ENCODE measurements at regions not wholly inside any gene's neighbourhood (a gene's known extent, or its start where the extent isn't known, plus 50 kb on each side); places are given as distances from the start of the nearest gene placed in this dataset.

GRCh38 chr7:91330866-91331265 is 66.6 kb downstream of the FZD1 start:
- Histone ChIP-seq H3K36me3 (ENCODE audit: control insufficient read depth in 2 of 2, insufficient read depth in 2 of 2, low read length in 1 of 2) (no peaks in the 10 kb centered on the region), H3K4me2 (ENCODE audit: control insufficient read depth, insufficient read depth) (no peak overlapping the region), H3K9ac (ENCODE audit: control insufficient read depth, insufficient read depth, low read length) (no peak overlapping the region), H4K20me1 (ENCODE audit: control insufficient read depth, insufficient read depth) (no peaks in the 10 kb centered on the region), H3K9me3 (replicated peaks; ENCODE audit: control insufficient read depth, insufficient read depth, low read length) (no peaks in the 10 kb centered on the region), H3K79me2 (ENCODE audit: control insufficient read depth, insufficient read depth, low read length) (no peaks in the 10 kb centered on the region), H3K27me3 (replicated peaks in 1 of 2; ENCODE audit: control insufficient read depth in 2 of 2, insufficient read depth in 2 of 2, low read length in 1 of 2) (no peaks in the 10 kb centered on the region), H2AFZ (ENCODE audit: control insufficient read depth, low read depth, low read length) (no peak overlapping the region), H3K4me3 (no peak overlapping the region), H3K4me1 (ENCODE audit: control insufficient read depth, insufficient read depth, low read length) (no peaks in the 10 kb centered on the region), H3K27ac (ENCODE audit: control insufficient read depth, insufficient read depth) (no peak overlapping the region)
- SMC1A ChIA-PET (ENCODE audit: uncharacterized antibody, unreplicated experiment) = no interaction called here
- in situ Hi-C loops (cut with MboI) (no loop called here), intact Hi-C loops (cut with micrococcal nuclease; ENCODE audit: unreplicated experiment) (no loop called here)
- WGBS (ENCODE audit: insufficient coverage, insufficient replicate concordance, low lambda C conversion rate, missing lambda C conversion rate) = 31% methylated on average over 3 of the region's 3 CpGs
- BruUV-seq (replicated peaks) = no TSS peak
- POLR2A ChIA-PET = no interaction called here
- no peak for DNase-seq (ENCODE audit: low read depth, low spot score)
- TF ChIP-seq EED (IDR thresholded peaks at IDR 0.05; ENCODE audit: low read depth) = no peak
- no peak for TF ChIP-seq POU2F2 (IDR thresholded peaks at IDR 0.05; ENCODE audit: borderline replicate concordance, low read depth, low read length)
- no peak for TF ChIP-seq DPF2 (IDR thresholded peaks at IDR 0.05)
- TF ChIP-seq LARP7 (IDR thresholded peaks at IDR 0.05) = no peak
- TF ChIP-seq IKZF1 (conservative IDR thresholded peaks at IDR 0.05) = no peak
- no peak for TF ChIP-seq KAT2A (conservative IDR thresholded peaks at IDR 0.05; ENCODE audit: control insufficient read depth, low read depth, low read length)
- TF ChIP-seq NFIC (IDR thresholded peaks at IDR 0.05; ENCODE audit: low read depth, low read length) = no peak
- TF ChIP-seq PML (IDR thresholded peaks at IDR 0.05; ENCODE audit: low read length) = no peak
- no peak for TF ChIP-seq BRCA1 (IDR thresholded peaks at IDR 0.05; ENCODE audit: low read depth, low read length)
- no peak for TF ChIP-seq NR2F1 (conservative IDR thresholded peaks at IDR 0.05)
- RAD21 ChIA-PET (ENCODE audit: unreplicated experiment) = no interaction called here
- CTCF ChIA-PET = no interaction called here
- ATAC-seq = no peak
- no peak for FAIRE-seq

- H3K79me2 ChIP-seq (ENCODE audit: control insufficient read depth, insufficient read depth, low read length) = no peaks in the 10 kb centered on the region
- H3K27ac ChIP-seq (ENCODE audit: control insufficient read depth, insufficient read depth) = no peak overlapping the region
- H3K4me2 ChIP-seq (ENCODE audit: control insufficient read depth, insufficient read depth) = no peak overlapping the region
- H2AFZ ChIP-seq (ENCODE audit: control insufficient read depth, low read depth, low read length) = no peak overlapping the region
- H3K9me3 ChIP-seq (replicated peaks; ENCODE audit: control insufficient read depth, insufficient read depth, low read length) = no peaks in the 10 kb centered on the region
- H3K4me1 ChIP-seq (ENCODE audit: control insufficient read depth, insufficient read depth, low read length) = no peaks in the 10 kb centered on the region
- no peak overlapping the region for H3K9ac ChIP-seq (ENCODE audit: control insufficient read depth, insufficient read depth, low read length)
- SMC1A ChIA-PET (ENCODE audit: uncharacterized antibody, unreplicated experiment) = interaction anchor here (1.2 kb wide), 1 partner anchor 11 kb away, joined by 3 read pairs; no protein-coding TSS in a partner anchor
- FAIRE-seq (no peak), DNase-seq (ENCODE audit: low read depth, low spot score) (no peak), ATAC-seq (no peak)
- in situ Hi-C loops (cut with MboI) = no loop called here
- no peaks in the 10 kb centered on the region for H4K20me1 ChIP-seq (ENCODE audit: control insufficient read depth, insufficient read depth)
- no TSS peak for BruUV-seq (replicated peaks)
- RAD21 ChIA-PET (ENCODE audit: unreplicated experiment) = no interaction called here
- no peak overlapping the region for H3K4me3 ChIP-seq
- no peaks in the 10 kb centered on the region for H3K27me3 ChIP-seq (replicated peaks in 1 of 2; ENCODE audit: control insufficient read depth in 2 of 2, insufficient read depth in 2 of 2, low read length in 1 of 2)
- CTCF ChIA-PET = no interaction called here
- H3K36me3 ChIP-seq (ENCODE audit: control insufficient read depth in 2 of 2, insufficient read depth in 2 of 2, low read length in 1 of 2) = no peaks in the 10 kb centered on the region
- POLR2A ChIA-PET = no interaction called here
- 4% methylated on average over 2 of the region's 2 CpGs for WGBS (ENCODE audit: insufficient coverage, insufficient replicate concordance, low lambda C conversion rate, missing lambda C conversion rate)
- intact Hi-C loops (cut with micrococcal nuclease; ENCODE audit: unreplicated experiment) = no loop called here
- TF ChIP-seq ZBED1 (IDR thresholded peaks at IDR 0.05; ENCODE audit: borderline replicate concordance) (no peak), CHD4 (IDR thresholded peaks at IDR 0.05) (no peak), SPI1 (IDR thresholded peaks at IDR 0.05; ENCODE audit: borderline replicate concordance, insufficient read depth, low read depth, low read length) (no peak), MEF2A (IDR thresholded peaks at IDR 0.05; ENCODE audit: insufficient read depth, low read depth, low read length) (no peak), EGR1 (IDR thresholded peaks at IDR 0.05; ENCODE audit: borderline replicate concordance in 1 of 2, low read depth in 2 of 2, low read length in 2 of 2) (no peak), SP1 (IDR thresholded peaks at IDR 0.05; ENCODE audit: low read depth, low read length) (no peak), ZZZ3 (IDR thresholded peaks at IDR 0.05; ENCODE audit: control insufficient read depth, insufficient read length, low read depth) (no peak), SREBF1 (IDR thresholded peaks at IDR 0.05; ENCODE audit: low read length) (no peak), STAT1 (conservative IDR thresholded peaks at IDR 0.05) (no peak), NRF1 (conservative IDR thresholded peaks at IDR 0.05; ENCODE audit: low read depth, low read length) (no peak), TCF3 (IDR thresholded peaks at IDR 0.05; ENCODE audit: borderline replicate concordance, insufficient read depth, low read depth, low read length) (no peak)
- TF ChIP-seq, protein P1, sequence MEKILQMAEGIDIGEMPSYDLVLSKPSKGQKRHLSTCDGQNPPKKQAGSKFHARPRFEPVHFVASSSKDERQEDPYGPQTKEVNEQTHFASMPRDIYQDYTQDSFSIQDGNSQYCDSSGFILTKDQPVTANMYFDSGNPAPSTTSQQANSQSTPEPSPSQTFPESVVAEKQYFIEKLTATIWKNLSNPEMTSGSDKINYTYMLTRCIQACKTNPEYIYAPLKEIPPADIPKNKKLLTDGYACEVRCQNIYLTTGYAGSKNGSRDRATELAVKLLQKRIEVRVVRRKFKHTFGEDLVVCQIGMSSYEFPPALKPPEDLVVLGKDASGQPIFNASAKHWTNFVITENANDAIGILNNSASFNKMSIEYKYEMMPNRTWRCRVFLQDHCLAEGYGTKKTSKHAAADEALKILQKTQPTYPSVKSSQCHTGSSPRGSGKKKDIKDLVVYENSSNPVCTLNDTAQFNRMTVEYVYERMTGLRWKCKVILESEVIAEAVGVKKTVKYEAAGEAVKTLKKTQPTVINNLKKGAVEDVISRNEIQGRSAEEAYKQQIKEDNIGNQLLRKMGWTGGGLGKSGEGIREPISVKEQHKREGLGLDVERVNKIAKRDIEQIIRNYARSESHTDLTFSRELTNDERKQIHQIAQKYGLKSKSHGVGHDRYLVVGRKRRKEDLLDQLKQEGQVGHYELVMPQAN (conservative IDR thresholded peaks at IDR 0.05) = no peak
These were observed 71.9 kb downstream of the FZD1 start for GRCh38 chr7:91336106-91336505.
